ENCODE measurements at regions not wholly inside any gene's neighbourhood (a gene's known extent, or its start where the extent isn't known, plus 50 kb on each side); places are given as distances from the start of the nearest gene placed in this dataset.

DNA sequence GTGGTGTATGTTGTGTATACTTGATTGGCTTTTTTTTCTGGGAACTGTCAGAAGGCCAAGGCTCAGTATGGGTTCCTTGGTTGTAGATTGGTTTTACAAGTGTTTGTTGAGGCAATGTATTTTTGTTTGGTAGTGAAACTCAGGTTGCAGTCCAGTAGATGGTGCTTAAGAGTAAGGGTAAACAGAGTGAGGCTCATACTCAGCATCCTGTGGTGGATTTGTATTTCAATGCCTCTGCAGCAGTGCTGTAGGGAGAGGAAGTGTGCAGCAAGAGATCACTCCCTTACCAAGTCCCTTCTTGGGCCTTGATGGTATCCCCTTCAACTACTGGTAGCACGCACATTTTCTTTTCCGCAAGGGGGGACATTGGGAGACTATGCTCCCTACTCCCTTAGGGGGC is 428.5 kb upstream of the CNTN3 start:
- ATAC-seq (ENCODE audit: low read depth) (no peak), DNase-seq (no peak)
- Histone ChIP-seq H3K9ac (ENCODE audit: low read depth, low read length) (no peak overlapping the region), H3K4me2 (ENCODE audit: low read depth, low read length) (no peak overlapping the region), H2BK5ac (ENCODE audit: low read depth, low read length, poor library complexity, severe bottlenecking) (no peak overlapping the region), H3K14ac (replicated peaks; ENCODE audit: low read depth, low read length) (no peak overlapping the region), H3K4ac (ENCODE audit: low read depth, low read length) (no peak overlapping the region), H2BK20ac (ENCODE audit: low read depth, low read length) (no peak overlapping the region), H4K5ac (ENCODE audit: low read depth, low read length) (no peak overlapping the region), H4K20me1 (ENCODE audit: insufficient read depth, low read length) (no peaks in the 10 kb centered on the region), H3K27me3 (ENCODE audit: control insufficient read depth, insufficient read depth, low read length) (no peaks in the 10 kb centered on the region), H3K18ac (ENCODE audit: low read depth, low read length) (no peak overlapping the region), H2BK120ac (ENCODE audit: low read depth, low read length) (no peak overlapping the region), H4K91ac (ENCODE audit: insufficient read depth, low read depth, low read length) (no peak overlapping the region), H3K9me1 (ENCODE audit: insufficient read depth, low read length) (no peaks in the 10 kb centered on the region), H3K4me1 (ENCODE audit: control insufficient read depth, insufficient read depth, low read length) (no peaks in the 10 kb centered on the region), H2AFZ (replicated peaks; ENCODE audit: low read length, poor library complexity) (no peak overlapping the region), H4K8ac (ENCODE audit: low read depth in 2 of 2, low read length in 2 of 2) (no peak overlapping the region), H3K56ac (ENCODE audit: extremely low read depth, insufficient read depth, low read length) (no peak overlapping the region), H3K9me3 (ENCODE audit: control insufficient read depth, insufficient read depth, low read length) (peaks cover 13% of the 10 kb centered on the region), H3K36me3 (ENCODE audit: control insufficient read depth, insufficient read depth, low read length) (no peaks in the 10 kb centered on the region), H3K79me1 (ENCODE audit: low read depth in 1 of 2, low read length in 2 of 2) (no peaks in the 10 kb centered on the region), H2AK9ac (replicated peaks; ENCODE audit: low read depth, low read length, poor library complexity) (no peak overlapping the region), H3K23ac (ENCODE audit: low read depth, low read length) (no peak overlapping the region), H3K4me3 (ENCODE audit: insufficient read depth, low read depth, low read length) (no peak overlapping the region), H2BK15ac (ENCODE audit: low read depth, low read length) (no peak overlapping the region), H2AK5ac (ENCODE audit: low read depth, low read length) (no peak overlapping the region), H3K27ac (ENCODE audit: insufficient read depth, low read length) (no peak overlapping the region)
- no CpG with 5 or more reads among the region's 2 CpGs for WGBS, 2 experiments (ENCODE audit: extremely low coverage in 2 of 2, insufficient read length in 1 of 2)
- intact Hi-C loops (cut with micrococcal nuclease) (no loop called here), in situ Hi-C loops (cut with MboI; ENCODE audit: low sequenced_read_pairs) (no loop called here), dilution Hi-C loops (cut with HindIII; ENCODE audit: low sequenced_read_pairs, unreplicated experiment) (no loop called here)
- ChIA-PET POLR2A (ENCODE audit: unreplicated experiment) (no interaction called here), CTCF (no interaction called here)
- no peak for TF ChIP-seq RFX5 (IDR thresholded peaks at IDR 0.05; ENCODE audit: low read depth, low read length)
- TF ChIP-seq, protein P1, sequence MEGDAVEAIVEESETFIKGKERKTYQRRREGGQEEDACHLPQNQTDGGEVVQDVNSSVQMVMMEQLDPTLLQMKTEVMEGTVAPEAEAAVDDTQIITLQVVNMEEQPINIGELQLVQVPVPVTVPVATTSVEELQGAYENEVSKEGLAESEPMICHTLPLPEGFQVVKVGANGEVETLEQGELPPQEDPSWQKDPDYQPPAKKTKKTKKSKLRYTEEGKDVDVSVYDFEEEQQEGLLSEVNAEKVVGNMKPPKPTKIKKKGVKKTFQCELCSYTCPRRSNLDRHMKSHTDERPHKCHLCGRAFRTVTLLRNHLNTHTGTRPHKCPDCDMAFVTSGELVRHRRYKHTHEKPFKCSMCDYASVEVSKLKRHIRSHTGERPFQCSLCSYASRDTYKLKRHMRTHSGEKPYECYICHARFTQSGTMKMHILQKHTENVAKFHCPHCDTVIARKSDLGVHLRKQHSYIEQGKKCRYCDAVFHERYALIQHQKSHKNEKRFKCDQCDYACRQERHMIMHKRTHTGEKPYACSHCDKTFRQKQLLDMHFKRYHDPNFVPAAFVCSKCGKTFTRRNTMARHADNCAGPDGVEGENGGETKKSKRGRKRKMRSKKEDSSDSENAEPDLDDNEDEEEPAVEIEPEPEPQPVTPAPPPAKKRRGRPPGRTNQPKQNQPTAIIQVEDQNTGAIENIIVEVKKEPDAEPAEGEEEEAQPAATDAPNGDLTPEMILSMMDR (conservative IDR thresholded peaks at IDR 0.05; ENCODE audit: low read depth, low read length), result no peak
- no peak for TF ChIP-seq RCOR1 (IDR thresholded peaks at IDR 0.05; ENCODE audit: insufficient replicate concordance, low read length)
- TF ChIP-seq NFE2L2 (IDR thresholded peaks at IDR 0.05; ENCODE audit: low read depth, low read length), result no peak
- no peak for TF ChIP-seq MAFK (IDR thresholded peaks at IDR 0.05; ENCODE audit: low read depth, low read length)
- TF ChIP-seq FOS (IDR thresholded peaks at IDR 0.05; ENCODE audit: low read depth, low read length), result no peak
- no peak for TF ChIP-seq CEBPB (IDR thresholded peaks at IDR 0.05; ENCODE audit: low read depth, low read length)
- no TSS peak for BruUV-seq (replicated peaks)

All from IMR-90 (cell line).